ENCODE measurements at regions not wholly inside any gene's neighbourhood (a gene's known extent, or its start where the extent isn't known, plus 50 kb on each side); places are given as distances from the start of the nearest gene placed in this dataset.

GRCh38 chr6:25028328-25028727 lies 92.6 kb upstream of the RIPOR2 start:
- H3K4me1 ChIP-seq (ENCODE audit: insufficient read depth, low read length), result no peaks in the 10 kb centered on the region
- intact Hi-C loops (cut with micrococcal nuclease; ENCODE audit: unreplicated experiment), result no loop called here
- BruUV-seq (replicated peaks), result no TSS peak
- no peaks in the 10 kb centered on the region for H3K79me2 ChIP-seq (ENCODE audit: insufficient read depth, low read length)
- H3K9ac ChIP-seq (ENCODE audit: insufficient read depth, low read depth, low read length), result no peak overlapping the region
- H3K27ac ChIP-seq (ENCODE audit: extremely low read length, insufficient read depth, low read length), result no peak overlapping the region
- no peak overlapping the region for H2AFZ ChIP-seq (ENCODE audit: low read length)
- no peak overlapping the region for H3K4me3 ChIP-seq (replicated peaks in 1 of 3; ENCODE audit: insufficient read depth in 1 of 3, low read depth in 2 of 3, low read length in 3 of 3)
- no peaks in the 10 kb centered on the region for H4K20me1 ChIP-seq (ENCODE audit: insufficient read depth, low read length)
- POLR2A ChIA-PET, result no interaction called here
- DNase-seq (ENCODE audit: low spot score), result no peak
- WGBS (ENCODE audit: low lambda C conversion rate), result 15% methylated on average over 1 of the region's 1 CpG
- ATAC-seq, result no peak
- no peak overlapping the region for H3K4me2 ChIP-seq (ENCODE audit: low read depth, low read length)
- in situ Hi-C loops (cut with HindIII; ENCODE audit: extremely low pct_ligation_motif_present, low pct_unique_long_range_greater_than_20kb), result no loop called here
- no peaks in the 10 kb centered on the region for H3K9me3 ChIP-seq (ENCODE audit: low read length)
- no peak for TF ChIP-seq ZNF256 (CRISPR knock-in tag; conservative IDR thresholded peaks at IDR 0.05)
- TF ChIP-seq SETDB1 (CRISPR knock-in tag; IDR thresholded peaks at IDR 0.05; ENCODE audit: borderline replicate concordance), result no peak
- TF ChIP-seq GRHL1 (CRISPR knock-in tag; conservative IDR thresholded peaks at IDR 0.05), result no peak
- no peak for TF ChIP-seq MAFF (IDR thresholded peaks at IDR 0.05; ENCODE audit: low read depth, low read length)
- no peak for TF ChIP-seq ZKSCAN1 (IDR thresholded peaks at IDR 0.05; ENCODE audit: low read length)
- no peak for TF ChIP-seq ZNF10 (CRISPR knock-in tag; IDR thresholded peaks at IDR 0.05; ENCODE audit: borderline replicate concordance, low read depth)
- no peak for TF ChIP-seq ZNF121 (CRISPR knock-in tag; IDR thresholded peaks at IDR 0.05)
- TF ChIP-seq CERS6 (CRISPR knock-in tag; IDR thresholded peaks at IDR 0.05), result no peak
- H3K27me3 ChIP-seq (ENCODE audit: control insufficient read depth in 1 of 2, insufficient read depth in 2 of 2, low read length in 2 of 2), result no peaks in the 10 kb centered on the region
- H3K36me3 ChIP-seq (replicated peaks in 1 of 2; ENCODE audit: control insufficient read depth in 1 of 2, insufficient read depth in 2 of 2, low read length in 2 of 2), result no peaks in the 10 kb centered on the region
- CTCF ChIA-PET (ENCODE audit: low intra/inter-chr PET ratio, low total read pairs), result no interaction called here
- FAIRE-seq, result no peak
